NCI-H446 treated with DMSO at 0.1 percent for 48 hours (cell line): ENCODE measurements at regions not wholly inside any gene's neighbourhood (a gene's known extent, or its start where the extent isn't known, plus 50 kb on each side); places are given as distances from the start of the nearest gene placed in this dataset.

Source experiments
- DNase-seq: peaks from one replicate; lab custom pipeline; 2025; lab: John Stamatoyannopoulos, UW

- DNase-seq, result no peak
Measured at GRCh38 chr11:27907091-27907490, 200.9 kb downstream of the KIF18A start.

- no peak for DNase-seq
Measured at GRCh38 chr11:27904358-27905055, 203.4 kb downstream of the KIF18A start.

- no peak for DNase-seq
Measured at GRCh38 chr11:27902981-27903624, 202.8 kb upstream of the BDNF start.

GRCh38 chr11:27898166-27898565 lies 197.9 kb upstream of the BDNF start:
- no peak for DNase-seq

- DNase-seq, result no peak
Measured at GRCh38 chr11:27896096-27896495, 195.8 kb upstream of the BDNF start.

GRCh38 chr11:27894552-27894951 lies 194.3 kb upstream of the BDNF start:
- DNase-seq, result no peak

- peak; percentile 29 for DNase-seq
Measured at GRCh38 chr11:27886857-27887256, 186.6 kb upstream of the BDNF start.

- no peak for DNase-seq
Measured at GRCh38 chr11:27882066-27882697, 181.9 kb upstream of the BDNF start.

- DNase-seq, result no peak
Measured at GRCh38 chr11:27875831-27876775, 175.8 kb upstream of the BDNF start.

GRCh38 chr11:27874998-27875830 lies 175.0 kb upstream of the BDNF start:
- no peak for DNase-seq

GRCh38 chr11:27873664-27874063 lies 173.4 kb upstream of the BDNF start:
- no peak for DNase-seq

GRCh38 chr11:27871056-27871455 lies 170.8 kb upstream of the BDNF start:
- no peak for DNase-seq

GRCh38 chr11:27869701-27870100 lies 169.4 kb upstream of the BDNF start:
- DNase-seq, result no peak

GRCh38 chr11:27868709-27869108 lies 168.5 kb upstream of the BDNF start:
- DNase-seq, result no peak

GRCh38 chr11:27868226-27868625 lies 168.0 kb upstream of the BDNF start:
- no peak for DNase-seq

- DNase-seq, result no peak
Measured at GRCh38 chr11:27865105-27865504, 164.8 kb upstream of the BDNF start.

- DNase-seq, result peak; percentile 94
Measured at GRCh38 chr11:27864611-27865010, 164.4 kb upstream of the BDNF start.

- DNase-seq, result peak; percentile 84
Measured at GRCh38 chr11:27864091-27864491, 163.8 kb upstream of the BDNF start.

GRCh38 chr11:27863637-27864036 lies 163.4 kb upstream of the BDNF start:
- DNase-seq, result no peak

GRCh38 chr11:27861706-27862430 lies 161.6 kb upstream of the BDNF start:
- peak; percentile 51 for DNase-seq

- no peak for DNase-seq
Measured at GRCh38 chr11:27860811-27861210, 160.6 kb upstream of the BDNF start.
